ENCODE measurements at regions not wholly inside any gene's neighbourhood (a gene's known extent, or its start where the extent isn't known, plus 50 kb on each side); places are given as distances from the start of the nearest gene placed in this dataset.
"Not testable (repeated sequence)": the region's sequence is repeated elsewhere in the genome, so short reads cannot be mapped to it uniquely, and the experiment has no call there.

DNA sequence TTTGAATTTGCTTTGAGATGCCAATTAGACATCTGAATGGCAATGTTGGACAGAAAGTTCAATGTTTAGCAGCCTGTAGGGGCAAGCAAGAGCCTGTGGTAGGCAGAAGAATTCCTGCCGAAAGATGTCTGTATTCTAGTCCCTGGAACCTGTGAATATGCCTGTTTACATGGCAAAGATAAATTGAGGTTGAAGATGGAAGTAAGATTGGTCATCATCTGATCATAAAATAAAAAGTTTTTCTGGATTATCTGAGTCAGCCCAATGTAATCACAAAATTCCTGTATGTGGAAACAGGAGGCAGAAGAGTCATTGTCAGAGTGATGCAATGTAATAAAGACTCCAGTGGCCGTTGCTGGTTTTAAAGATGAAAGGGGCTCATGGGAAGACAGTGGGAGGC, 430.5 kb downstream of the MDFIC start:
- DNase-seq (ENCODE audit: low spot score) = no peak

DNA sequence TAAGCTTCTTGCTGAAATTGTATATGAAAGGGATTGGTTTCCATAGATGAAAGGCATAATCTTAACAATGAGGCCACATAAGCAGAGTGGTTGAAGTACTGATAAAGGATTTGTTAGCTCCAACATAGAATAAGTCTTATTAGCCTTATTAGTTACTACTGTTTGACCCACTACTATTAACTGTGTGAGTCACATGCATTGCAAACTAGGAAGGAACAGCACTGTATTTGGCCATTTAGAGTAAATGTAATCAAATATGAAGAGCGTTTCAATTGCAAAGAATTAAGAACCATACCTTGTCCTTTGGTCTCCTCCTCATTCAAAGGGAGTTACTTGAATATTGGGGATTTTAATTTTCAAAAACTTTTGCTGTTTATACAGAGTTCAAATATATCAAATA, 428.9 kb downstream of the MDFIC start:
- DNase-seq (ENCODE audit: low spot score) = no peak

DNA sequence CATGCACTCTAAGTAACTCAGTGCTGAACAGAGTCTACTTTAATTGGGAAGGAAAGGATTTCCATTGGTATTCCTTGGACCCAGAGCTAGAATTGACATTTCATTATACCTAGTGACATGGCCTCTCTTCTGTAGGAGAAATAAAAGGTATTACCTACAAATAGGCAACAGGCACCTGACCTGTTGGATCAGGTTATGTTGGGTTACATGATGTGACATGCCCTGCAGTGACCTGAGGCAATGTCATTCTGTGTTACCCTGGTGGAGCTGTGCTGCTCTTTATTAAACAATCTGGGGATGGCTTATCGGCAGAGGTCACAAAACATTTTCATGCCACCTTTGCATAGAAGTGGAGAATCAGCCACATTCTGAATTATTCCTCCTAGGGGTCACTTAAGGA, 427.7 kb downstream of the MDFIC start:
- no peak for DNase-seq (ENCODE audit: low spot score)

DNA sequence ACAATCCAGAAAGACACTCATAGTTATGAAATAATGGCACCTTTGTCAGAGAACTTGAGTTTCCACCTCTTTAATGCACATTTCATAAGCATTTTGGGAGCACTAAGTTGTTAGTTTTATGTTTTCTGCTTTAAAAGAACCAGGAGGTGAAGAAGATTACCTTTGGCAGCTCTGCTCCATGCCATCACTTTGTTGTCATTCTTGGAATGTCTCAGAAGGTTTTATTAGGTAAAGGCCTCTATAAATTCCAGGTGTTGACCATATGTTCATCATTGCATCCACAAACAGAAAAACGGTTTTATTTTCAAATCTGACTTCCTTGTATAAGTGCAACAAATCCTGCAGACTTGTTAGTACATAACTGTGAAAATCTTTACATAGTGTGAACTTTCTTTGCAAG, 424.8 kb downstream of the MDFIC start:
- no peak for DNase-seq (ENCODE audit: low spot score)

DNA sequence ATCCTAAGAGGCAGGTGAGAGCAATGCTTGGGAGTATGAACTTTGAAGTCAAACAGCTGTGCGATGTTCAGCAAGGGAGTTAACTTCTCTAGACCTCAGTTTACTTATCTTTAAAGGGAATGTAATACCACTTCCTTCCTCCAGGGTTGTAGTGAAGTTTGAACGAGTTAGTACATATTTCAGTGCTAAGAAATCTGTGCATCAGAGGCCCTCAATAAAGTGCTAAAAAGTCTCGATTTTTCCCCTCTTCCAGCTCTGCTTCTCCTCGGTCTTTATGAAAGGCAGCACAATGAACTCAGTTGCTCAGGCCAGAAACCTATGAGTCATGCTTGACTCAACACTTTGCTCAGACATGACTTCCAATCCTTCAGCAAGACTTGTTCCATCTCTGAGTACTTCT, 418.9 kb downstream of the MDFIC start:
- DNase-seq (ENCODE audit: low spot score) = peak; percentile 53

DNA sequence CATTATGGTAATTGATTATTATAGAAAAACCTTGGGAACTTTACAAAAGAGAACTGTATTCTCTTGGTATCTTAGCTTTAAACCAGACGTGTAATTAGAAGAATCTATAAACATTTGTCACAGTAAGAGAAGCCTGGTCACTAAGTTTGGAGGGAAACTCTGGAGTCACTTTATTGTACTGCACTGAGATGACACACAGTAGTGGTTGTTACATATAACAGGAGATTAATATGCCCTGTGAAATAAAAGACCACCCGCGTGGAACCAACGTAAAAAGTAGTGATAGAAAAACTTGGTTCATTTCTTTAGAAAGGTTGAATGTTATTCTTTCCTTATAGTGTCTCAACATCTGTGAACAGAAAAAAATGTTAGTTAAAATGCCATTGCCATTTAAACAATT, 416.1 kb downstream of the MDFIC start:
- DNase-seq (ENCODE audit: low spot score) = no peak

DNA sequence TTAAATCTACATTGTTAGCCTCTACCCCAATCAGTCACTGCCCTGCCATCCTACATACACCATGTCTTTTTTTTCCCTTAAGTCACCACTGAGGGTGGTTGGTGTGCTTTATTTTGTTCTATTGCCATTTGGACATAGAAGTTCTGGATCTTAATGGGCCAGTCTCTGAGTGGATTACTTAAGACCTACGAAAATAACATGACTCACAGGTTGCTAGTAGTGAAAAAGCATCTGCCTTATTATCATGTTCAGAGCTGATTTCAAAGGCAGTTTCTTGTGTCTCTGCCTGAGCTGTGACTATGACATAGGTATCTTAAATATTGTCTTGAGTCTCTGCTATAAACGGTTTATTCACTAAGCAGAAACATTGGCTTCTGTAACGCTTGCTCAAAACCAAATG, 410.8 kb downstream of the MDFIC start:
- DNase-seq (ENCODE audit: low spot score) = no peak

DNA sequence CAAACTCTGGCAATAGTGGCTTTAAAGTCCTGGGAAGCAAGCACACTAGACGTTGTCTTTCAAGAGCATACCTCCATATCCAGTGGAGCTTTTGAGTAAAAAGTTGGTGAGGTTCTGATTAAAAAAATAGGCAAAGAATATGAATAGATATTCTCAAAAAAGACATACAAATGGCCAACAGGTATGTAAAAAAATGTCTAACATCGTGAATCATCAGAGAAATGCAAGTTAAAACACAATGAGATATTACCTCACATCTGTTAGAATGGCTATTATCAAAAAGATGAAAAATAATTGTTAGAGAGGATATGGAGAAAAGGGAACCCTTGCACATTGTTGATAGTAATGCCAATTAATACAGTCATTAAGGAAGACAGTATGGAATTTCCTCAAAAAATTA, 407.1 kb downstream of the MDFIC start:
- no peak for DNase-seq (ENCODE audit: low spot score)

DNA sequence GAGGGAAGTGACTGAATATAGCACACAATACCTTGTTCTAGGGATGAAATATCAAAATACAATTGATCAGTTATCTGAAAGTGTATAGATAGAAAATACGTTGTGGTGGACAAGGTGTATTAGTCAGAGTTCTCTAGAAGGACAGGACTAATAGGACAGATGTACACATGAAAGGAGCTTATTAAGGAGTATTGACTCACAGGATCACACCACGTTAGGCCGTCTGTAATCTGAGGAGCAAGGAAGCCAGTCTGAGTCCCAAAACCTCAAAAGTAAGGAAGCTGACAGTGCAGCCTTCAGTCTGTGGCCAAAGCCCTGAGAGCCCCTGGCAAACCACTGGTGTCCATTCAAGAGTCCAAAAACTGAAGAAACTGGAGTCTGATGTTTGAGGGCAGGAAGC, 406.1 kb downstream of the MDFIC start:
- DNase-seq (ENCODE audit: low spot score) = no peak

DNA sequence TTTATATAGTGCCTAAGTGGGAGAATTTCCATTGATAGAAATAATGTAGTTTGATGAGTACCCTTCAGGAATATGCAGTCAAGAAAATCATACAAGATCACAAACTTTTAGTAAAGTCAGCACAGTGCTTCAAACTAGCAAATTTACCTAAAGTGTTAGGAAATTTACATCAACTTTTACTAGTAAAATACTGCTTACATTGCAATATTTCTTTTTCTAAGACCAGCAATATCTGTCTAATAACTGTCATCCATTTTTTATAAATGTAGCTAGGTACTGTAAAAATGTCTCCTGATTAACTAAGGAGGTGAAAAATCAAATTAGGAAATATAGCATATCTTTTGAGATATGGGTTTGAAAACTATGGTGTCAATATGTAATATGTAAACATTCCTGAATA, 405.4 kb downstream of the MDFIC start:
- no peak for DNase-seq (ENCODE audit: low spot score)

DNA sequence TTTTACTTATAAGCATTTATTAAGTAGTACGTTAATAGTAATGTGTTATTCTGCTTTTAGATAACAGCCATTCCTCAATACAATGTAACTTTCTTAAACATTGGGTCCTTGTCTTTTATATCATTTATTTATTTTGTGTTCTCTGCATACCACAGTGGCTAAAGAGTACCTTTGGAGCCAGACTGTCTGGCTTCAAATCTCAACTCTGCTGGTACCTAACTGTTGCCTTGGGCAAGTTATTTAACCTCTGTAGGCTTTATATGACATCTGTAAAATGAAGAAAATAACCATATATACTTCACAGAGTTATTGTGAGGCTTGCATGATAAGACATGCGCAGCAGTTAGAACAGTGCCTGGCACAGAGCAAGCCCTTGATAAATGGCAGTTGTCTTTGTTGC, 397.6 kb downstream of the MDFIC start:
- DNase-seq (ENCODE audit: low spot score) = no peak

DNA sequence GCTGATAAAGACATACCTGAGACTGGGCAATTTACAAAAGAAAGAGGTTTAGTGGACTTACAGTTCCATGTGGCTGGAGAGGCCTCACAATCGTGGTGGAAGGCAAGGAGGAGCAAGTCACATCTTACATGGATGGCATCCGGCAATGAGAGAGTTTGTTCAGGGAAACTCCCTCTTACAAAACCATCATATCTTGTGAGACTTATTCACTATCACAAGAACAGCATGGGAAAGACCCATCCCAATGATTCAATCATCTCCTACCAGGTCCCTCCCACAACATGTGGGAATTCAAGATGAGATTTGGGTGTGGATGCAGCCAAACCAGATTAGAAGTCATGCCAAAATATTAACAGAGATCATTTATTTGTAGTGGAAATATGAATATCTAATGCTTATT, 388.4 kb downstream of the MDFIC start:
- not testable (repeated sequence) for DNase-seq (ENCODE audit: low spot score)

DNA sequence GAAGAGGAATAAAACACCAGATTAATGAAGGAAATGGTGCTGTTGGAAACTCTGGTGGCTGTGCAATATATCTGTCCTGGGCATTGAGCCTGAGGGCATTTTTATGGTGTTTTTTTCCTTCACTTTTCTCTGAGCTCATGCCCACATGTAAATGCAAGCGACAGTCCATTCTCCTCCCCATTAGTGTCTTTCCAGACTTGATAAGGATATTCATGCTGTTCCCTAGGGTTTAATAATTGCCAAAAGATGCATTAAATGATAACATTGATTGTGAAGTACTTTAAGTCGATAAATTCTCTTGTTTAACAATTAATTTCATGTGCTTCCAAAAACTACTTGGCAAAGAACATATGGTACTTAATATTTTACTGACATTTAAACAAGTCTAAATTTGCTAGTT, 384.7 kb downstream of the MDFIC start:
- DNase-seq (ENCODE audit: low spot score) = no peak

DNA sequence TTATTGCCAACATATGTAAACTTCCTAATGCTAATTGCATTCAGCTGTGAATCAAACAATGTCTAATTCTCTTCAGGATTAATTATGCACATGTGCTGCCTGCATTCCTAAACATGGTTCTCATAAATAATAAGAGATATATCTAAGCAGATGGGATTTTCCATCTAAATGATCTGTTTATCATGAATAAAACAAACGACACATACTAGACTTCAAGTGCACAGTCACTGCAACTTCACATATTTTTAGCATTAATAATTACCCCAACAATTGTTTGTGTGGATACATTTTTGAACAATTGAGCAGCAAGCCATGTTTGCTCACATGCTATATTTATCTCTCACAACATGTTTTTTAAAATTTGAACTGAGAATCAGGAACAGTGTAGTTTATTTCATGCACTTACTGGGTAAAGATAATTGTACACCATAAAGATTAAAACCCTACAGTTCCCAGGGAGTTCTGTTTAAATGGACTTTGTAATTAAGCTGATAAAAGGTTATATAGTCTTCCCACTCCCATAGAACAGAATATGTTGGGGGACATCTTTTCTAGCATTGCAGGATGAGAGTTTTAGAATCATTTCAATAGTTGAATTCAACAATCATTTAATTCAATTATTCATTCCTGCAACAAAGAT, 378.5 kb downstream of the MDFIC start:
- no peak for DNase-seq (ENCODE audit: low spot score)

DNA sequence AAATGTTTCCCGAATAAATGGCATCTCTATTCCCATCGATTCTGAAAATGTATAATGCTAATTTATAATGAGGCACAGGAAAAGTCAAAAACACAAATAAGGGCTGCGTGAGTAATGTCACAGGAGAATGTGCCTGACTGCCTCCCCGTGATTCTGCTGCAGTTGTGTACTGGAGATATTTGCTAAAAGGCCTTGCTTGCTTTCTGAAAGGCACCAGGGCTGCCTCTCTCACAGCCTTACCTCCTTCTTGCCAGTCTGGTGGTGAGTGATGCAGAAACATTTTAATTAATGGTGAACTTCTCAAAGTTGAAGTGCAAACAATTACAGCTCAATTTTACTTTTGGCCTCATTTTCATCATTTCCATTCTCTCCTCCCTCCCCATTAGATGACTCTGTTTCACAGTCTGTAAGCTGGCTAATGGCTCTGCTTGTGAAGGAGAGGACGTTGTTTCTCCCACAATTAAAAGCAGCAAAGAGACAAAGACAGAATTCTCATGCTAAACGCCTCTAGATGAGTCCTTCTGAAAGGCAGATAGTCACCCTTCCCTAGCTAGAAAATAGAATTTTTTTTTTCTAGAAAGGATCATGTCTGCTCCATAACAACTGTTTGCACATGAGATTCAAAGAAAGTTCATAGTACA, 377.6 kb downstream of the MDFIC start:
- no peak for DNase-seq (ENCODE audit: low spot score)

DNA sequence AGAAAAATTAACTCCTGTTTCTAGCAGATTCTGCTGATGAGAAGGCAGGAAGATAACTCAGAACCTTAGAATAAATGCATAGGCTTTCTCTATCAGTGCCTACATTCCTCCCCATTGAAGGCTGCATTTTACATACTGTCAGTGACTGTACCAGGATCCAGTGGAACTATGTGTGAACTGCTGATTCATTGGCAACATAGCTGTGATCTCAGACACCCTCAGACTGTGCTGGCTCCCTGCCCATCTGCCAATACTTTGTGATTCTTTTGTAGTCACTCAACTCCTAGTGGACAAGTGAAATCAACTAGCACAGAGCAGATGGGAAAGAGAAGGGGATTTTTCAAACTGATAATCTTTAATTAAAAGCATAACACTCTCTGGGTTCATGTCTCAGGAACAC, 375.8 kb downstream of the MDFIC start:
- DNase-seq (ENCODE audit: low spot score) = peak; percentile 3

DNA sequence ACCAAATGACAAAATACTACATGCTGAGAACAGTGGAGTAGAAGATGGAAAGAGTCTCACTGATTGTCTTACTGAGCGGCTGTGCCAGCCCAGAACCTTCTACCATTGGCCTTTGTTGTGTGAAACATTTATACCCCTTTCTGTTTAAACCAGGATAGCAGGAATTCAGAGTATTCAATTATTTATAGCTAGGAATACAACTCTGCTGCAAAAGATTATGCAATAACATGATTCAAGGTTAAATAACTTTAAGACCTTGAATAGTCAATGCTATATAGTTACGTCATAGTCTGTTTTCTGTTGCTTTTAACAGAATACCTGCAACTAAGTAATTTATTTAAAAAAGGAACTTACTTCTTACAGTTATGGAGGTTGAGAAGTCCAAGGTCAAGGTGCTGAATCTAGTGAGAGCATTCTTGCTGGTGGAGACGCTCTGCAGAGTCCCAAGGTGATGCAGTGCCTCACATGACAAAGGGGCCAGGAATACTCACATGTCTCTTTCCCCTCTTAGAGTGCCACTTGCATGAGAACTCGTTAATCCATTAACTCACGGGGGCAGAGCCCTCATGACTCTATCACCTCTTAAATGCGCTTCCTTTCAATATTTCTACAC, 371.8 kb downstream of the MDFIC start:
- no peak for DNase-seq (ENCODE audit: low spot score)

DNA sequence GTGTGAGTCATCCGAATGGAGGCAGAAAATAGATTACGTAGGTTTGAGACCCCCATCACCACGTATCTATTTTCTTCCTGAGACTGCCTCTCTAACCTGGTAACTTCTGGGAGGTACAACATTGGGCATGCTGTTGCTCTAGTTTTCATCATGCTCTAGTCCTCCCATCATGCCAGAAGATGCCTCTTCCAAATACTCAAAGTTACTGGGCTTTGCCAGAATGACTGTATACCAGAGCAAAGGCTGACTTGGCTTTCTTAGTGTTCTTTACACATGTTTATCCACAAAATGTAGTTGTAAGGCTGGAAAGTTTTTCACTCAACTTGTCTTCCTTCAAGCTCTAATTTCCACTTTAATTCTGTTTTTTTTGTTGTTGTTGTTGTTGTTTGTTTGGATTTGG, 370.5 kb downstream of the MDFIC start:
- no peak for DNase-seq (ENCODE audit: low spot score)

DNA sequence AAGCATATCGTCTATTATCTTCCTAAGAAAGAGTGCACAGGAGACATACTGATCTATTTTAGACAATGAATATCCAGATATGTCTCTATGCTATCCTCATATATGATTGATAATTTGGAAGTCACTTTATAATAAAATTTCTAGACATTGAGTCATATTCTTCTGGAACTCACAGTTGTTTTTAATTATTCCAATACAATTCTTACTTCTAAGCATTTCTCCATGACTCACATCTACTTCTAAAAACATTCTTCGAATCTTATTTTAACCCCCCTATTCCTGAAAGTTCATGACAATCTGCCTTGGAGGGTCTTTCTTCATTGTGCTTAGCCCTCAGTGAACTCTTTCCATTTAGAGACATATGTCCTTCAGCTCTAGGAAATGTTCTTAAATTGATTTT, 368.1 kb downstream of the MDFIC start:
- DNase-seq (ENCODE audit: low spot score) = no peak

DNA sequence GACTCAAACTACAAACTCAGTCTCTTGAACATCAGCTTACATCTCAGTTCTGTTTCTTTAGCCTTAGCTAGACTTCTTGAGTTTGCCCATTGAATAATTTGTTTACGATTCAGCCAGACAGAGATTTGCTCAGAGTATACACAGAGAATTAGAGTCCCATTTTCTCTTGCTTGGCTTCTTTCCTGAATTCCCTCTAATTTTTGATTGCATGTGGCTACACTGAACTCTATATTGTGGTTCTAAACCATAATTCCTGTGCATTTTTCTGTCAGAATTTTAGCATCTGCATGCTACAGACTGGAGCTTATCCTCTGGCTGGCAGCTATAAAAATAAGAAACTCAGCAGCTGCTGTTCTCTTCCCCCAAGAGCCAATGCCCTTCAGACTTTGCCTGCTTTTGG, 354.9 kb downstream of the MDFIC start:
- no peak for DNase-seq (ENCODE audit: low spot score)

DNA sequence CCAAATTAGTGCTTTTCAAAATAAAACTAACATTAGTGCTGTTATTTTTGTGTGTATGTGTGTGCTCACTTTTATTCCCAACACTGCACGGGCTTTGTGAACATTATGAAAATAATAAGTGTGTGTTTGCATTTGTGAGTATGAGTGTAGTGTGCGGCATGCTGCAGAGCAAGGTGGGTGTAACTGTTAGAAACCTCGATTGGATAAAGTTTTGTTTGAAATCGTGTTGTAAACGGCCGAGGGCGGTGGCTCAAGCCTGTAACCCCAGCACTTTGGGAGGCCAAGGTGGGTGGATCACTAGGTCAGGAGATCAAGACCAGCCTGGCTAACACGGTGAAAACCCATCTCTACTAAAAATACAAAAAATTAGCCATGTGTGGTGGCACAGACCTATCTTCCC, 352.0 kb downstream of the MDFIC start:
- not testable (repeated sequence) for DNase-seq (ENCODE audit: low spot score)

DNA sequence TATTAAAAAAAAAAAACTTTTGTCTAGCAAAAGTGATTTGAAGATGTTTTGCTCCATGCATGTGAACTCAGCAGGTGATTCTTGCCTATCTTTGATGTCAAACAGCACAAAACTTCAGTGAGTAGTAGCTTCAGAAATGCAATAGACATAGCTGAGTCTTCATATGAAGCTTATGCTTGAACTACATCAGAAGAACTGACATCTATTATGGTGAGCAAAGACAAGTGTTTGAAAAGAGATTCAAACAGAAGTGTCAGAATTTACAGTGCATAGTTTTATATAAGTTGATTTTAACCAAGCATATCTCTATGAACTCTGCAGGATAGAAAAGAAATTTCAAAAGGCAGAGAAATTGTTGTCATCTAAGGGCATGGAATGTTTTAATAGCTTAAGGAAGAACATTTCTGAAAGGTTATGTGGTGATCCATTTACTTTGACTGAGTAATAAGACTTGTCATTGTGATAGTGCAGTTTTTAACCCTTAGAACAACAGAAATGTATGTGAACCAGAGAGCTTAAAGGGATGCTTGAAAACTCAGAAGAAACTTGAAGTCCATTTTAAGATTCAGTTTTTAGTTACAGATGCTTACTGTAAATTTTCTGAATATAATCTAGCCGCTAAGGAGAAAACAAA, 351.4 kb downstream of the MDFIC start:
- no peak for DNase-seq (ENCODE audit: low spot score)

Measured in COLO829 (cell line).